Urinary bladder (tissue), 3 donors: ENCODE measurements at regions not wholly inside any gene's neighbourhood (a gene's known extent, or its start where the extent isn't known, plus 50 kb on each side); places are given as distances from the start of the nearest gene placed in this dataset.
"Not testable (repeated sequence)": the region's sequence is repeated elsewhere in the genome, so short reads cannot be mapped to it uniquely, and the experiment has no call there.

Source experiments
- DNase-seq: peaks from one replicate; pipeline ENCODE4 v3.0.0-alpha.2; 2015; ENCODE audit errors: extremely low spot score
- H3K27ac ChIP-seq: one replicate; pipeline ENCODE4 v1.5.1; 2013; ENCODE audit warnings: low read depth, mild to moderate bottlenecking, moderate library complexity
- H3K36me3 ChIP-seq: one replicate; pipeline ENCODE4 v1.6.1; 2013; ENCODE audit warnings: mild to moderate bottlenecking, moderate library complexity; ENCODE audit not compliant: insufficient read depth
- H3K4me1 ChIP-seq: one replicate; pipeline ENCODE4 v1.6.1; 2013; ENCODE audit warnings: mild to moderate bottlenecking, moderate library complexity; ENCODE audit not compliant: insufficient read depth
- H3K4me3 ChIP-seq: one replicate; pipeline ENCODE4 v1.5.1; 2013; ENCODE audit warnings: low read depth, low read length
- WGBS: extraction: QIAGEN DNeasy Blood & Tissue Kit; methylation state at CpG from one replicate; pipeline ENCODE4 v1.1.7; 2013; 5-methylcytosine and 5-hydroxymethylcytosine counted together
- donor health status: healthy with polysubstance abuse.
- donor health status: healthy.

DNA sequence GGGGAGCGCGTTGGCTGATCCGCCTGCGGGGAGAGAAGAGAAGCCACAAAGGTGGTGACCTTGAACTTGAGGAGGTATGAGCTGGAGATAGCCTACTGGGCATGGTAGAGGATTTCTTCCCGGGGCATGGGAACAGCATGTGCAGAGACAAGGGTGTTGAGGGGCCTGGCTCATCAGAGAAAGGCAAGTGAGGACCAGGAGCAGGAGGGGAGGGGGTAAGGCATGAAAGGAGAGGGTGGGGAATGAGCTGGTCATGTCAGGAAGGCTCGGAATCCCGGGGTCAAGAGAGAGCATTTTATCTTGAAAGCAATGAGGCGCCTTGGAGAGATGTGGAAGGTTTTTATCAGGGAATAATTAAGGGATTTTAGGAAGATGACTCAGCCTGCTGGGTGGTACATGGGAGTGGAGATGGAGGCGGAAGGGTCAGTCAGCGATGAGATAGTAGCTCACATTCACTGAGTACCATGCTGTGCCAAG is 121.1 kb downstream of the LHX2 start:
- no peaks in the 10 kb centered on the region for H3K4me1 ChIP-seq
- no peak overlapping the region for H3K27ac ChIP-seq
- H3K4me3 ChIP-seq: no peak overlapping the region
- DNase-seq: no peak
- 80% methylated on average over 10 of the region's 10 CpGs for WGBS
- H3K36me3 ChIP-seq: no peaks in the 10 kb centered on the region

- Histone ChIP-seq H3K4me1 (no peaks in the 10 kb centered on the region), H3K36me3 (no peaks in the 10 kb centered on the region), H3K27ac (no peak overlapping the region), H3K4me3 (no peak overlapping the region)
- 49% methylated on average over 6 of the region's 6 CpGs for WGBS
- DNase-seq: no peak
These were observed 122.2 kb downstream of the LHX2 start for GRCh38 chr9:124133727-124134126.

GRCh38 chr9:124134526-124134925 is 123.0 kb downstream of the LHX2 start:
- Histone ChIP-seq H3K27ac (no peak overlapping the region), H3K4me3 (no peak overlapping the region), H3K4me1 (no peaks in the 10 kb centered on the region), H3K36me3 (no peaks in the 10 kb centered on the region)
- WGBS: 56% methylated on average over 3 of the region's 3 CpGs
- no peak for DNase-seq

DNA sequence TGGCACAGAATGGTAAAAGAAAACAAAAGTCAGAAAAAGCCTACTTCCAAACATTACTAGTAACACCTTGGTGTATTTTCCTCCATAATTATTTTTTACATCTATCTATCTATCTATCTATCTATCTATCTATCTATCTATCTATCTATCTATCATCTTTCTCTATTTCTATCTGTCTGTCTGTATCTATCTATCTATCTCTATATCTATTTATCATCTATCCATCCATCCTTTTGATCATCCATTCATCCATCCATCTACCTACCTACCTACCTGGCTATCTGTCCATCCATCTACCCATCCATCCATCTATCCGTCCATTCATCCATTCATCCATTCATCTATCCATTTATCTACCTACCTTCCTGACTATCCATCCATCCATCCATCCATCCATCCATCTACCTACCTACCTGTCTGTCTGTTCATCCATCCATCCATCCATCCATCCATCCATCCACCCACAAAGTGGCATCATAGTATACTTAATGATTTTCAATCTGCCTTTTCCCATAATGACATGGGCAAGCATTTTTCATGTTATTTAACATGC is 121.9 kb upstream of the NEK6 start:
- Histone ChIP-seq H3K4me1 (no peaks in the 10 kb centered on the region), H3K27ac (no peak overlapping the region), H3K4me3 (no peak overlapping the region), H3K36me3 (no peaks in the 10 kb centered on the region)
- WGBS: 89% methylated on average over 1 of the region's 1 CpG
- no peak for DNase-seq

- Histone ChIP-seq H3K36me3 (no peaks in the 10 kb centered on the region), H3K4me1 (no peaks in the 10 kb centered on the region), H3K4me3 (no peak overlapping the region), H3K27ac (no peak overlapping the region)
- WGBS: 75% methylated on average over 16 of the region's 16 CpGs
- no peak for DNase-seq
These were observed 120.5 kb upstream of the NEK6 start for GRCh38 chr9:124137009-124137943.

GRCh38 chr9:124137944-124138335 is 119.8 kb upstream of the NEK6 start:
- H3K27ac ChIP-seq: no peak overlapping the region

GRCh38 chr9:124139001-124139400 is 118.7 kb upstream of the NEK6 start:
- Histone ChIP-seq H3K27ac (no peak overlapping the region), H3K4me3 (no peak overlapping the region), H3K4me1 (no peaks in the 10 kb centered on the region), H3K36me3 (no peaks in the 10 kb centered on the region)
- no peak for DNase-seq
- WGBS: 85% methylated on average over 1 of the region's 1 CpG

More at GRCh38 chr9:124137944-124138335, 119.8 kb upstream of the NEK6 start:
- no peaks in the 10 kb centered on the region for H3K4me1 ChIP-seq
- no peak overlapping the region for H3K4me3 ChIP-seq
- H3K36me3 ChIP-seq: no peaks in the 10 kb centered on the region
- WGBS: 81% methylated on average over 3 of the region's 3 CpGs
- DNase-seq: no peak

- Histone ChIP-seq H3K4me3 (no peak overlapping the region), H3K36me3 (no peaks in the 10 kb centered on the region), H3K4me1 (no peaks in the 10 kb centered on the region), H3K27ac (no peak overlapping the region)
- no peak for DNase-seq
- WGBS: 87% methylated on average over 6 of the region's 6 CpGs
These were observed 116.7 kb upstream of the NEK6 start for GRCh38 chr9:124140941-124141568.

DNA sequence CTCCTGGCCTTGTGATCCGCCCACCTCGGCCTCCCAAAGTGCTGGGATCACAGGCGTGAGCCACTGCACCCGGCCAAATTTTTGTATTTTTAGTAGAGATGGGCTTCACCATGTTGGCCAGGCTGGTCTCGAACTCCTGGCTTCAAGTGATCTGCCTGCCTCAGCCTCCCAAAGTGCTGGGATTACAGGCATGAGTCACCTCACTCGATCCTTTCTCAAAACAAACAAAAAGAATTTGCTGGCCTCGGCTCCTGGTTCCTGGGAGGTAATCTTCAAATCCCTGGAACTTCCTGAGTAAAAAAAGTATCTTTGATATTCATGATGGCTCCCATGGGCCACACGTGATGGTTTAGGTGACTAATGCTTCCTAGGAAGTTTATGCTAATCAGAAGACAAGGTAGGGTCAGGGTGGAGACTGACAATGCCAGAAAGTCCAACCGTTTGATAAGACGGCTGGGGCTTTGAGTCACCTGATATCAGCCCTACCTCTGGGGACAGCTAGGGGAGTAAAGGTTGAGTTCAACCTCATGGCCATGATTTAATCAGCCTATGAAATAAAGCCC is 113.1 kb upstream of the NEK6 start:
- H3K27ac ChIP-seq, H3K4me1 ChIP-seq, H3K4me3 ChIP-seq, H3K36me3 ChIP-seq, DNase-seq: not testable (repeated sequence)
- WGBS: 59% methylated on average over 10 of the region's 10 CpGs

GRCh38 chr9:124146031-124146561 is 111.7 kb upstream of the NEK6 start:
- Histone ChIP-seq H3K27ac (no peak overlapping the region), H3K36me3 (no peaks in the 10 kb centered on the region), H3K4me1 (no peaks in the 10 kb centered on the region), H3K4me3 (no peak overlapping the region)
- DNase-seq: no peak
- WGBS: 83% methylated on average over 4 of the region's 4 CpGs

- Histone ChIP-seq H3K4me1 (no peaks in the 10 kb centered on the region), H3K4me3 (no peak overlapping the region), H3K36me3 (no peaks in the 10 kb centered on the region), H3K27ac (no peak overlapping the region)
- no peak for DNase-seq
- 35% methylated on average over 1 of the region's 1 CpG for WGBS
These were observed 107.8 kb upstream of the NEK6 start for GRCh38 chr9:124149992-124150391.

DNA sequence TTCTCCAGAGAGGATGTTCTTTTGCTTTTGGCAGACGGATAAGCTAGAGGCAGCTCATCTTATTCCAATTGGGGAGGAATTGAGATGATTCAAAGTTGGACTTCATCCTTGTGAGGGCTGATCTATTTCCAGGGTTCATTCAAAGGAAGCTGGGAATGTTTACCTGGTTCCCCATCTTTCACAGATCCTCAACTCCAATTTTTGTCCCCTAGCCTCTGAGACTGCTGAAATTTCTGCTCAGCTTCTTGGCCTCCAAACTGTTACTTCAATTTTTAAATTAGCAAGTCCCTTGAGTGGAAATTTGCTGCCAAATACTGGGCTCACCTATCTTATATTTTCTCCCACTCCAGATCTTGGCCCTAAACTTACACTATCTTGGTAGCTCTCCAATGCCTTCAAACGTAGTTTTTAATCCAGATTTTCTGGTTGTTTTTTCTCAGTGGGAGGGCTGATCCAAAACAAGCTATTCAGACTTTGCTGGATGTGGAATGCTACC is 93.9 kb upstream of the NEK6 start:
- WGBS: 38% methylated on average over 2 of the region's 2 CpGs

GRCh38 chr9:124164811-124165210 is 92.9 kb upstream of the NEK6 start:
- no peak for DNase-seq
- WGBS: 53% methylated on average over 5 of the region's 5 CpGs
- no peaks in the 10 kb centered on the region for H3K36me3 ChIP-seq
- H3K4me3 ChIP-seq: no peak overlapping the region
- no peaks in the 10 kb centered on the region for H3K4me1 ChIP-seq
- no peak overlapping the region for H3K27ac ChIP-seq

More for the DNA sequence above, 93.9 kb upstream of the NEK6 start:
- Histone ChIP-seq H3K27ac (no peak overlapping the region), H3K4me1 (no peaks in the 10 kb centered on the region), H3K4me3 (no peak overlapping the region), H3K36me3 (no peaks in the 10 kb centered on the region)
- DNase-seq: no peak
